ENCODE measurements at regions not wholly inside any gene's neighbourhood (a gene's known extent, or its start where the extent isn't known, plus 50 kb on each side); places are given as distances from the start of the nearest gene placed in this dataset.

DNA sequence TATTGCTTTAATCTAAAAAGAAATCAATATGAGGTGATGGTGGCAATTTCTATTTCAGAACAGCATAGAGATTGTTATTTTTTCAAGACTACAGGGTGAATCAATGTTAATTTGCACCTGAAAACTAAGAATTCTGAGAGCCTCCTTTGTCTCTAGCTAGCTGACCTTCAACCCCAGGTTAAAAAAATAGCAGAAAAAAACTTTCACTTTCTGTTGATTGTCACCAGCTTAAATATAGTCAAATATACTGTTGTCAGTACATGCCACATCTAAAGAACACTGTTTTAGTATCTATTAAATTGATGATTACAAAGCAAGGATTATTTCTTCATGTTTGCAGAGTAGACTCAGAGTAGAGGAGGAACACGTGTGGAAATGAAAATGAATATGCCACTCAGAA lies 1371.4 kb downstream of the MAT2B start:
- Histone ChIP-seq H3K4me1 (ENCODE audit: control insufficient read depth, insufficient read depth, low read length) (no peaks in the 10 kb centered on the region), H3K9me3 (ENCODE audit: control insufficient read depth, low read length) (peaks cover 15% of the 10 kb centered on the region), H3K9ac (ENCODE audit: extremely low read depth, low read length, poor library complexity, severe bottlenecking) (no peak overlapping the region), H3K27ac (ENCODE audit: low read depth, low read length) (no peak overlapping the region), H3K27me3 (ENCODE audit: control insufficient read depth, insufficient read depth, low read length, poor library complexity, severe bottlenecking) (no peaks in the 10 kb centered on the region), H3K36me3 (ENCODE audit: control insufficient read depth, insufficient read depth, low read length) (no peaks in the 10 kb centered on the region), H3K4me3 (ENCODE audit: low read length) (no peak overlapping the region)
- Mint-ChIP-seq H3K36me3 (ENCODE audit: low read depth) (peaks cover 2% of the 10 kb centered on the region), H3K27ac (no peak overlapping the region), H3K4me1 (no peaks in the 10 kb centered on the region), H3K4me3 (no peak overlapping the region), H3K27me3 (ENCODE audit: insufficient read depth) (no peaks in the 10 kb centered on the region), H3K9me3 (peaks cover 17% of the 10 kb centered on the region)
- WGBS, 2 experiments (ENCODE audit: insufficient coverage in 1 of 2, insufficient read length in 1 of 2): 78 to 89% methylated on average over 1 of the region's 1 CpG
- DNase-seq: no peak
- TF ChIP-seq, protein P1, sequence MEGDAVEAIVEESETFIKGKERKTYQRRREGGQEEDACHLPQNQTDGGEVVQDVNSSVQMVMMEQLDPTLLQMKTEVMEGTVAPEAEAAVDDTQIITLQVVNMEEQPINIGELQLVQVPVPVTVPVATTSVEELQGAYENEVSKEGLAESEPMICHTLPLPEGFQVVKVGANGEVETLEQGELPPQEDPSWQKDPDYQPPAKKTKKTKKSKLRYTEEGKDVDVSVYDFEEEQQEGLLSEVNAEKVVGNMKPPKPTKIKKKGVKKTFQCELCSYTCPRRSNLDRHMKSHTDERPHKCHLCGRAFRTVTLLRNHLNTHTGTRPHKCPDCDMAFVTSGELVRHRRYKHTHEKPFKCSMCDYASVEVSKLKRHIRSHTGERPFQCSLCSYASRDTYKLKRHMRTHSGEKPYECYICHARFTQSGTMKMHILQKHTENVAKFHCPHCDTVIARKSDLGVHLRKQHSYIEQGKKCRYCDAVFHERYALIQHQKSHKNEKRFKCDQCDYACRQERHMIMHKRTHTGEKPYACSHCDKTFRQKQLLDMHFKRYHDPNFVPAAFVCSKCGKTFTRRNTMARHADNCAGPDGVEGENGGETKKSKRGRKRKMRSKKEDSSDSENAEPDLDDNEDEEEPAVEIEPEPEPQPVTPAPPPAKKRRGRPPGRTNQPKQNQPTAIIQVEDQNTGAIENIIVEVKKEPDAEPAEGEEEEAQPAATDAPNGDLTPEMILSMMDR (conservative IDR thresholded peaks at IDR 0.05): no peak

DNA sequence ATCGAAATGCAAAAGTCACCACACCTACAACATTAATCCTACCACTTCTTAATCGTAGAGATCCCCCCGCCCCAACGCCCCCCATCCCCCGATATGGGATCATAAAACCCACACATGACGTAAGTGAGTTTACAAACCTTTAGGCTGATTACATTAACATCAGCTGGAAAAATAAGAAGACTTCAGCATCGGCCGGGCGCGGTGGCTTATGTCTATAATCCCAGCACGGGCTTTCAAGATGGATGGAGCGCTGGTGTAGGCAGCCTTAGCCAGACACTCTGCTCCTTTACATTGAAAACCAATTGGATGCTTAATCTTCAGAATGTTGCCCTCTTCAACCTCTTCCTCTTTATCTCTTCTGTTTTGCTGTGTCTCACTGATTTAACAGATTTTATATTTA lies 1376.0 kb downstream of the MAT2B start:
- no peak for DNase-seq
- no peaks in the 10 kb centered on the region for H3K27me3 Mint-ChIP-seq (ENCODE audit: insufficient read depth)
- 92 to 93% methylated on average over 9 to 12 of the region's 12 CpGs for WGBS, 2 experiments (ENCODE audit: insufficient coverage in 1 of 2, insufficient read length in 1 of 2)
- Histone ChIP-seq H3K4me1 (ENCODE audit: control insufficient read depth, insufficient read depth, low read length) (no peaks in the 10 kb centered on the region), H3K27me3 (ENCODE audit: control insufficient read depth, insufficient read depth, low read length, poor library complexity, severe bottlenecking) (no peaks in the 10 kb centered on the region), H3K36me3 (ENCODE audit: control insufficient read depth, insufficient read depth, low read length) (no peaks in the 10 kb centered on the region), H3K9me3 (ENCODE audit: control insufficient read depth, low read length) (peaks cover 5% of the 10 kb centered on the region), H3K4me3 (ENCODE audit: low read length) (no peak overlapping the region), H3K9ac (ENCODE audit: extremely low read depth, low read length, poor library complexity, severe bottlenecking) (no peak overlapping the region), H3K27ac (ENCODE audit: low read depth, low read length) (no peak overlapping the region)
- TF ChIP-seq, protein P1 (conservative IDR thresholded peaks at IDR 0.05): no peak
- no peak overlapping the region for H3K4me3 Mint-ChIP-seq
- peaks cover 8% of the 10 kb centered on the region for H3K9me3 Mint-ChIP-seq
- peaks cover 1% of the 10 kb centered on the region for H3K4me1 Mint-ChIP-seq
- no peak overlapping the region for H3K27ac Mint-ChIP-seq
- no peaks in the 10 kb centered on the region for H3K36me3 Mint-ChIP-seq (ENCODE audit: low read depth)

GRCh38 chr5:164885179-164885578 lies 1379.8 kb downstream of the MAT2B start:
- 87 to 91% methylated on average over 3 of the region's 3 CpGs for WGBS, 2 experiments (ENCODE audit: insufficient coverage in 1 of 2, insufficient read length in 1 of 2)
- H3K27ac Mint-ChIP-seq: no peak overlapping the region
- no peak overlapping the region for H3K9ac ChIP-seq (ENCODE audit: extremely low read depth, low read length, poor library complexity, severe bottlenecking)

More at GRCh38 chr5:164885179-164885578, 1379.8 kb downstream of the MAT2B start:
- Mint-ChIP-seq H3K36me3 (ENCODE audit: low read depth) (no peaks in the 10 kb centered on the region), H3K27me3 (ENCODE audit: insufficient read depth) (no peaks in the 10 kb centered on the region), H3K4me3 (no peak overlapping the region), H3K4me1 (peaks cover 1% of the 10 kb centered on the region), H3K9me3 (peaks cover under 1% of the 10 kb centered on the region)
- no peak overlapping the region for H3K4me3 ChIP-seq (ENCODE audit: low read length)
- H3K9me3 ChIP-seq (ENCODE audit: control insufficient read depth, low read length): no peaks in the 10 kb centered on the region
- no peaks in the 10 kb centered on the region for H3K4me1 ChIP-seq (ENCODE audit: control insufficient read depth, insufficient read depth, low read length)
- DNase-seq: no peak
- H3K27me3 ChIP-seq (ENCODE audit: control insufficient read depth, insufficient read depth, low read length, poor library complexity, severe bottlenecking): no peaks in the 10 kb centered on the region
- H3K27ac ChIP-seq (ENCODE audit: low read depth, low read length): no peak overlapping the region
- TF ChIP-seq, protein P1 (conservative IDR thresholded peaks at IDR 0.05): no peak
- H3K36me3 ChIP-seq (ENCODE audit: control insufficient read depth, insufficient read depth, low read length): no peaks in the 10 kb centered on the region

Measured in endodermal cell (in vitro differentiated cells).